Glutamatergic neuron (in vitro differentiated cells): ENCODE measurements at regions not wholly inside any gene's neighbourhood (a gene's known extent, or its start where the extent isn't known, plus 50 kb on each side); places are given as distances from the start of the nearest gene placed in this dataset.

ENCODE experiments used
- DNase-seq: peaks from one replicate; pipeline ENCODE4 v3.0.0; 2022
- H3K27ac Mint-ChIP-seq: one replicate; pipeline ENCODE4 v1.8.0; 2020; ENCODE audit warnings: mild to moderate bottlenecking, mixed read lengths, inconsistent platforms; ENCODE audit not compliant: unreplicated experiment
- H3K27me3 Mint-ChIP-seq: one replicate; pipeline ENCODE4 v1.8.0; 2020; ENCODE audit warnings: mild to moderate bottlenecking, moderate library complexity, mixed read lengths, inconsistent platforms; ENCODE audit not compliant: unreplicated experiment
- H3K36me3 Mint-ChIP-seq: one replicate; pipeline ENCODE4 v1.8.0; 2020; ENCODE audit warnings: mild to moderate bottlenecking, mixed read lengths, inconsistent platforms; ENCODE audit not compliant: unreplicated experiment
- H3K4me1 Mint-ChIP-seq: one replicate; pipeline ENCODE4 v1.8.0; 2020; ENCODE audit warnings: mild to moderate bottlenecking, low read depth, mixed read lengths, inconsistent platforms; ENCODE audit not compliant: unreplicated experiment
- H3K4me3 Mint-ChIP-seq: one replicate; pipeline ENCODE4 v1.8.0; 2020; ENCODE audit warnings: mild to moderate bottlenecking, mixed read lengths, inconsistent platforms; ENCODE audit not compliant: unreplicated experiment
- H3K9me3 Mint-ChIP-seq: one replicate; pipeline ENCODE4 v1.8.0; 2020; ENCODE audit warnings: mild to moderate bottlenecking, moderate library complexity, mixed read lengths, inconsistent platforms; ENCODE audit not compliant: unreplicated experiment
- TF ChIP-seq, protein P1 (sequence below): fragments of 200-600 bp; sonication (generic); IDR thresholded peaks from one replicate; pipeline ENCODE4 v1.5.0; 2021; ENCODE audit not compliant: partially characterized antibody, unreplicated experiment

DNA sequence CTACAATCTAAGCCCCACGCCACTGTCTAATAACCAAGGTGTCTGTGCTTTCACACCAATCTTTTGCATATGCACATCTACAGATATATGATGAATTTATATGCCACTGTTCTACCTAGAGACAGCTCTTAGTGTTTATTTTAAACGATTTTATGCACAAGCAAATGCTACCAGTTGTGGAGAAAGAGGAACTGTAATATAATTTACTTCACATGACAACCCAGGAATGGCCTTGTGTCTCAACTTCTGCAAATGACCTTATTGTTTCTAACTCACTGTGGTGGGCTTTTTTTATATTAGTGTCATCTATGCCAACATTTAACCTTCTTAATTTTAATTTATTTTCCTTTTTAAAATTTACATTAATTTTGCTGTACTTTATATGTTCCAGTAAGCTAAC is 531.1 kb upstream of the TLE4 start:
- DNase-seq = no peak
- Mint-ChIP-seq H3K27ac (no peak overlapping the region), H3K27me3 (no peaks in the 10 kb centered on the region), H3K9me3 (no peaks in the 10 kb centered on the region), H3K4me1 (no peaks in the 10 kb centered on the region), H3K4me3 (no peak overlapping the region), H3K36me3 (no peaks in the 10 kb centered on the region)
- TF ChIP-seq, protein P1, sequence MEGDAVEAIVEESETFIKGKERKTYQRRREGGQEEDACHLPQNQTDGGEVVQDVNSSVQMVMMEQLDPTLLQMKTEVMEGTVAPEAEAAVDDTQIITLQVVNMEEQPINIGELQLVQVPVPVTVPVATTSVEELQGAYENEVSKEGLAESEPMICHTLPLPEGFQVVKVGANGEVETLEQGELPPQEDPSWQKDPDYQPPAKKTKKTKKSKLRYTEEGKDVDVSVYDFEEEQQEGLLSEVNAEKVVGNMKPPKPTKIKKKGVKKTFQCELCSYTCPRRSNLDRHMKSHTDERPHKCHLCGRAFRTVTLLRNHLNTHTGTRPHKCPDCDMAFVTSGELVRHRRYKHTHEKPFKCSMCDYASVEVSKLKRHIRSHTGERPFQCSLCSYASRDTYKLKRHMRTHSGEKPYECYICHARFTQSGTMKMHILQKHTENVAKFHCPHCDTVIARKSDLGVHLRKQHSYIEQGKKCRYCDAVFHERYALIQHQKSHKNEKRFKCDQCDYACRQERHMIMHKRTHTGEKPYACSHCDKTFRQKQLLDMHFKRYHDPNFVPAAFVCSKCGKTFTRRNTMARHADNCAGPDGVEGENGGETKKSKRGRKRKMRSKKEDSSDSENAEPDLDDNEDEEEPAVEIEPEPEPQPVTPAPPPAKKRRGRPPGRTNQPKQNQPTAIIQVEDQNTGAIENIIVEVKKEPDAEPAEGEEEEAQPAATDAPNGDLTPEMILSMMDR = no peak

DNA sequence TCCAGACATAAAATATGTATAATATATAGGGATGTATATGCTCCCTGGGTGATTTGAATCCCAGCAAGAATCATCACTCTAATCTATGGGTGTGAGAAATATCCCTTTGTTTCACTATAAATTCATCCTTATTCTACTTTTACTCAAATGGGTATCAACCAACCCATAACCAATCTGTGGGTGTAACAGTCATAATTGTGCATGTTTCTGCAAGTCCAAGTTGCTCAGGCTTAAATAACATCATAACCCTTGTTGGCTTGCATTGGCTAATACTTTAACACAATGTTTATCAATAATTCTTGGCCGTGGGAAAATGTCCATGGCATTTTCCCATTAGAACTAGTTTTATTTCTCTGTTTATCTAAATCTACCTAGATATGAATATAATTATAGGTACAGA is 530.5 kb upstream of the TLE4 start:
- no peaks in the 10 kb centered on the region for H3K27me3 Mint-ChIP-seq
- H3K4me3 Mint-ChIP-seq = no peak overlapping the region
- TF ChIP-seq, protein P1 = no peak
- no peaks in the 10 kb centered on the region for H3K4me1 Mint-ChIP-seq
- no peak for DNase-seq
- H3K36me3 Mint-ChIP-seq = no peaks in the 10 kb centered on the region
- H3K27ac Mint-ChIP-seq = no peak overlapping the region
- no peaks in the 10 kb centered on the region for H3K9me3 Mint-ChIP-seq

DNA sequence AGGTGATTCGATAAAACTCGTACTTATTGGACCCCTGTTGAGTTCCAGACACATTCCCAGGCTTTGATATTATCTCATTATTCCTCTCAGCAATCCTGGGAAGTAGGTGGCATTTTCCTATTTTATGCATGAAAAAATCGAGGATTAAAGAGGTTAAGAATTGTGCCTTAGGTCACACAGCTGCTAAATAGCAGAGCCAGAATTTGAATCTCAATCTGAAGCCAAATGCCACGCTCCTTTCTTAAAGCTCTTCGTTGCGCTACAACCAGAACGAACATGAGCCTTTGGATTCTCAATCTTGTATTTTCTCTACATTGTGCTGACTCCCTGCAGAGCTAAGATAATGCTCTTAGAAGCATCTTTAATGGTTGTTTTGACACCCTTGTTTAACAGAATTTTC is 527.8 kb upstream of the TLE4 start:
- no peaks in the 10 kb centered on the region for H3K36me3 Mint-ChIP-seq
- DNase-seq = no peak

DNA sequence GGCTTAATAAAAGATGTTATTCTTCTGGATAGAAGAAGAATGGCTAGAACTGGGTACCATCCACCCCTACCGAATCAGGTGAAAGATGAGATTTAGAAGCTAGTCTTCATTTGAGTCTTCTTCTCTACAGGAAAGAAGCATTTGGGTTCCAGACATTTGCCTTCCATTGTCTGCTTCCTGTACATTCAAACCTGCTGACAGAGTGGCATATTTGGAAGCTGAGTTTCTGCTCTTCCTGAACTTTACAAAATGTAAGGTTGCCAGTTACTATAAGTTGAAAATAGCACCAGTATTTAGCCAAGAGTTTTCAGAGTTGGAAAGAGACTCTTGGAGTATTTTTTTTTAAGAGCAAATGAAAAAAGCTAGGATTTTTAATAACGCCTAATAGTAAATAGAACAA is 525.4 kb upstream of the TLE4 start:
- no peak overlapping the region for H3K27ac Mint-ChIP-seq
- TF ChIP-seq, protein P1 = no peak
- H3K9me3 Mint-ChIP-seq = no peaks in the 10 kb centered on the region
- no peaks in the 10 kb centered on the region for H3K4me1 Mint-ChIP-seq
- no peaks in the 10 kb centered on the region for H3K27me3 Mint-ChIP-seq
- H3K4me3 Mint-ChIP-seq = no peak overlapping the region
- DNase-seq = no peak
- no peaks in the 10 kb centered on the region for H3K36me3 Mint-ChIP-seq

More for the DNA sequence above, 527.8 kb upstream of the TLE4 start:
- Mint-ChIP-seq H3K4me1 (no peaks in the 10 kb centered on the region), H3K27ac (no peak overlapping the region), H3K9me3 (no peaks in the 10 kb centered on the region), H3K4me3 (no peak overlapping the region), H3K27me3 (no peaks in the 10 kb centered on the region)
- TF ChIP-seq, protein P1 = no peak

DNA sequence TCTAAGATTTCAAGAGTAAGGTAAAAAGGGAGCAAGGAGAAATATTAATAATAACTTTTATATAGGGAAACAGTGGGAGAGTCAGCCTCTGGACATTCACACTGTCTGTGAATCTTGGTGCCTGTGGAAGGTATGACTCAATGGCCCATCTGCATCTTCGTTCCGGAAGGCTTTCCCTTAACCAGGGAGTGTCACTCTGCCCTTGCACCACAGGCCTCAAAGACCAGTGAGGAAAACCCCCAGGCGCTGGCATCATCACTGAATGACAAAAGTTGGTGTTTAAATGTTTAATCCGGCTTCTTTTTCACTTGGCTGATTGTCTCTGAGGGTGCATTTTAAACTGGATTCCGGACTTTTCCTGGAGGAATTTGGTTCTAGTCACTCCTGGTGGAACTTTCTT is 522.4 kb upstream of the TLE4 start:
- Mint-ChIP-seq H3K9me3 (no peaks in the 10 kb centered on the region), H3K27me3 (no peaks in the 10 kb centered on the region), H3K27ac (no peak overlapping the region), H3K4me1 (no peaks in the 10 kb centered on the region), H3K4me3 (no peak overlapping the region), H3K36me3 (no peaks in the 10 kb centered on the region)
- DNase-seq = no peak
- TF ChIP-seq, protein P1 = no peak
